ENCODE measurements at regions not wholly inside any gene's neighbourhood (a gene's known extent, or its start where the extent isn't known, plus 50 kb on each side); places are given as distances from the start of the nearest gene placed in this dataset.

GRCh38 chr1:22314706-22315105 lies 136.9 kb upstream of the ZBTB40 start:
- DNase-seq (ENCODE audit: low spot score) = no peak

- DNase-seq (ENCODE audit: low spot score) = no peak
Observed at GRCh38 chr1:22315315-22316078, 136.2 kb upstream of the ZBTB40 start.

GRCh38 chr1:22317231-22317919 lies 134.3 kb upstream of the ZBTB40 start:
- peak; percentile 44 for DNase-seq (ENCODE audit: low spot score)

DNA sequence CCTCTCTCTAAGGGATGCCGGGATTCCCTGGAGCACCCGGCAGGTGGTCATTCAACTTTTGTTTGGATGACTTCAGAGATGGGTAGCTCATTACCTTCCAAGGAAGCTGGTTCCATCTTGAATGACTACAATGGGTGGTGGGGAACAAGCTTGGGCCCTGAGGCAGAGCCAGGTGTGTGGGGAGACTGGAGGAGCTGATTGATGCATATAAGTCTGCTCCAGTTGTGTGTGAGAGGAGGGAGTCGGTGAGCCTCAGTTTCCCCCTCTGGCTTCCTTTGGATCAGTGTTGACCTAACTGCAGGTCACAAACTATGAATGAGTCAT lies 133.8 kb upstream of the ZBTB40 start:
- DNase-seq (ENCODE audit: low spot score) = no peak

- no peak for DNase-seq (ENCODE audit: low spot score)
Observed at GRCh38 chr1:22318279-22318981, 133.2 kb upstream of the ZBTB40 start.

GRCh38 chr1:22319608-22320007 lies 132.0 kb upstream of the ZBTB40 start:
- no peak for DNase-seq (ENCODE audit: low spot score)

- DNase-seq (ENCODE audit: low spot score) = no peak
Observed at GRCh38 chr1:22320587-22321344, 130.9 kb upstream of the ZBTB40 start.

DNA sequence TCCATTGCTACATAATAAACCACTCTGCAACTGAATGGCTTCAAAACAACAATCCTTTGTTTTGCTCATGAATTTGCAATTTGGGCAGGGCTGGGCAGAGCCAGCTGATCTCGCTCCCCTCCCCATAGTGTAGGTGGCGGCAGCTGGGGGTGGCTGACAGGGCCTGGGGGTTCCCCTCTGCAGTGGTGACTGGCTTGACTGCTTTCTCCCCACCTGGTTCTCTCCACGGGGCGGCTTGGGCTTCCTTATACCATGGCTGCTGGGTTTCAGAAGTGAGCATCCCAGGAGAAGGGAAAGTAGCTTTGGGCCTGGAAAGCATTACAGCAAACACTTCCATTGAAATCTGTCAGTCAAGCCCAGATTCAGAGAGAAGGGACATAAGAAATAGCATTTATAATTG lies 129.7 kb upstream of the ZBTB40 start:
- DNase-seq (ENCODE audit: low spot score) = no peak

DNA sequence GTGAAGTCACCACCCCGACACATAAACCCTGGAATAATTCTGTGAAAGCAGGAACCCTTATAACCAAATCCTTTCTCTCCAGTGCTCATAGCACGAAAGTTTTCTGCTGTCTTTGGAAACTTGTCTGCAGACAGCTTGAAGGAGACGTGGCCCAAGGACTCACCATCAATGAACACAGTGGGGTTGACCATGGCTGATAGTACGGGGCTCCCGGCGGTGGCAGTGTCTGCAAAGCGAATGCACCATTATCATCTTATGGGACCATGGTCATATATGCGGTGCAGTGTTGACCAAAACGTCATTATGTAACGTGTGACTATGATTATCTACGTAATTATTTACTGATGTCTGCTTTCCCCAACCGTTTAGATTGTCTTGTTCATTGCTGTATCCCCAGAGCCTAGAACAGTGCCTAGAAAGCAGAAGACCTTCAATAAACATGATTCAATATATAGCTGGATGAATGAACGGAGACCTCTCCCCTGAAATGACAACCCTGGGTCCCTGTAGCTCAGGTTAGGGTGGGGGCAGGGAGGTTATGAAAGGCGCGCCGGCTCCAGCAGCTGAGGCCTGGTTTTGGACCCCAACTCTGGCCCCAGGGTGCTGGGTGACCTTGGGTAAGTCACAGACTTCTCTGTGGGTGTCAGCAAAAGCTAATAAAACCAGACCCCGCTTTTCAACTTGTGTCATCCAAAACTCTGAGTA lies 128.4 kb upstream of the ZBTB40 start:
- DNase-seq (ENCODE audit: low spot score) = no peak

DNA sequence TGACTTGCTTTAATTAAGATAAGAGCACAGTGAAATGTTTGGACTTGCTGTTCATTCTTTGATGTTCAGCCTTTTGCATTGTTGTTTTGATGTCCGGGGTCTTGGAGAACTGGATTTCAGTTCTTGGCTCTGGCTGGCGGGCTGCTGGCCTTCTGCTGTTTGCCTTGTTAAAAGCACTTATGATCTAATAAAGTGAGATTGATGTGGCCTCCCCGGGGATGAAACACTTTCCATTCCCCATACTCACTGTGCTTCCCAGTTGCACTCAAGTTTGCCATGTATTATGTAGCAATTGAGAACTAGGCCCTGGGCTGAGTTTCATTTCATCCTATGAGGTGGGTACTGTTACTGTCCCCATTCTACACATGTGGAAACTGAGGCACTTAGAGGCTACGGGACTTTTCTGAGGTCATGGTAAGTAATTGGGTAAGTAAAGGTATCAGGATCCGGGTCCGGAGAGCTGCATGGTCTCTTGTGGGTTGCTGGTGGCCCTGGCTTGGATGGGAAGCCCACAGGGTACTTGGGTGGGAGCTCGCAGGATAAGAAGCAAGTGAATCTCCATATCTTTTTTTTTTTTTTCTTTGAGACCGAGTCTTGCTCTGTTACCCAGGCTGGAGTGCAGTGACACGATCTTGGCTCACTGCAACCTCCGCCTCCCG lies 127.7 kb upstream of the ZBTB40 start:
- no peak for DNase-seq (ENCODE audit: low spot score)

- no peak for DNase-seq (ENCODE audit: low spot score)
Observed at GRCh38 chr1:22325531-22326371, 125.9 kb upstream of the ZBTB40 start.

GRCh38 chr1:22326372-22326915 lies 125.2 kb upstream of the ZBTB40 start:
- DNase-seq (ENCODE audit: low spot score) = no peak

DNA sequence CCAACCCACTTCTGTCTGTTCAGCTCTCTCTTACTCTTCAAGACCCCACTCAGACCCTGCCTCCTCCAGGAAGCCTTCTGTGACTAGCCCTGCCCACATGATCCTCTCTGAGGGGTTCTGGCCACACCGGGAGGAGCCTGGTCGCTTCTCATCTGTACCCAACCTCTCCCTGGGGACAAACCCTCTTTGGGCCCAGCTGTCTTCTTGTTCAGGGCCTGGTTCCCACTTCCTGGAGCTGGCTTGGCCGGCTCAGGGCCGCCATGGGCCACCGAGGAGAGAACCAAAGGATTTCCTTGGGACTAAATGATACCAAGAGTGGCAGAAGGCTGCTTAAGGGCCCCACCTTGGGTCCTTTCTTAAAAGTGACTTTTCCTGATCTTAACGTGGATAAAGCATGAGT lies 124.7 kb upstream of the ZBTB40 start:
- no peak for DNase-seq (ENCODE audit: low spot score)

- DNase-seq (ENCODE audit: low spot score) = no peak
Observed at GRCh38 chr1:22327411-22327810, 124.2 kb upstream of the ZBTB40 start.

DNA sequence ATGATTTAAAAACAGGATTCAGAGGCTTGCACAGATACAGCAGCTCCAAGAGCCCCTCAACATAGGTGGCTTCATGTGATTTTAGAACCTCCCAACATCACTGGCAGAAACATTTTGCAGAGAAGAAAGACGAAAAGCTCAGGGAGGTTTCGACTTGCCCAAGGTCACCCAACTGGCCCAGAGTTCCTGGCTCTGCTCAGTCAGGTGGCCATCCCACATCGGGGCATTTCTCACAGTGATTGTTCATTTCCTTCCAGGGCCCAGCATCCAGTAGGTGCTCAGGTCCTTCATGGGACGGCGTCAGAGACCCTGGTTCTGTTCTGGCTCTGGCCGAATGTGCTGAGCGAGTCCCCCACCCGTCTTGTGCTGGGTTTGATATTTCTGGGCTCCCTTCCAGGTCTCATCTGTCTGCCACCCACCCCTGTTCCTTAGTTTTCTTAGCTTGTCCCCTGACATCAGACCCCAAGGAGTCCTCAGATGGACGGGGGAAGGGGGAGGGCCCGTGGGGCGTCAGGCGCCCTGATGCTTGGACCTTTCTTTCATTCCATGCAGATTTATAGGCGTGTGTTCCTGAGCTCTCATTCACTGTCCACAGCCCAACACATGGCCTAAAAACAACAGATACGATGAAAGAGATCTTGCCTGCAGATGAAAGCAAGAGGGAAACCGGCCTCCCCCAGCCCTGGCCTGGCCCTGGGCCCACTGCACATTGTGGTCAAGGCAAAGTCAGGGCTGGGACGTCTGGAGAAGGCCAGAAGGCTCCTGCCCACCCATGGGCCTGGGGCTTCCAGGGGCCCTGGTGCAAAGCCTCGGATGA lies 123.1 kb upstream of the ZBTB40 start:
- DNase-seq (ENCODE audit: low spot score) = no peak

GRCh38 chr1:22329148-22329515 lies 122.5 kb upstream of the ZBTB40 start:
- no peak for DNase-seq (ENCODE audit: low spot score)

GRCh38 chr1:22330092-22330759 lies 121.4 kb upstream of the ZBTB40 start:
- DNase-seq (ENCODE audit: low spot score) = no peak

DNA sequence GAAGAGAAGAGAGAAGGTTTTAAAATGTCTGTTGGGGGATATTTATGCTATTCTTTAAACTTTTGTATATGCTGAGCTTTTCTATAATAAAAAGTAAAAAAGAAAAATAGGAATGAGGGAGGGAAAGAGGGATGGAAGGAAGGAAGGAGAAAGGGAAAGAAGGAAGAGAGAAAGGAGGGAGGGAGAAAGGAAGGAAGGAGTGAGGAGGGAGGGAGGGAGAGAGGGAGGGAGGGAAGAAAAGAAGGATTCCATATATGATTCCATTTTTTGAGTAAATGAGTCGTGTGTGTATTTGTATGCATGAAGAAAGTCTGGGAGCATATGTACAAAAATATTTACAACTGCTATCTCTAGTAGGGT lies 120.9 kb upstream of the ZBTB40 start:
- no peak for DNase-seq (ENCODE audit: low spot score)

Measured in HT-29 (cell line).